Kidney glomerular epithelial cell (primary cell): ENCODE measurements at regions not wholly inside any gene's neighbourhood (a gene's known extent, or its start where the extent isn't known, plus 50 kb on each side); places are given as distances from the start of the nearest gene placed in this dataset.
"Not testable (repeated sequence)": the region's sequence is repeated elsewhere in the genome, so short reads cannot be mapped to it uniquely, and the experiment has no call there.

ENCODE experiments used
- DNase-seq: peaks from one replicate; lab custom pipeline; 2025; lab: John Stamatoyannopoulos, UW

GRCh38 chr13:88417801-88418200 is 746.6 kb downstream of the SLITRK5 start:
- no peak for DNase-seq

- no peak for DNase-seq
Measured at GRCh38 chr13:88424463-88424862, 753.3 kb downstream of the SLITRK5 start.

GRCh38 chr13:88426661-88427060 is 755.5 kb downstream of the SLITRK5 start:
- DNase-seq: no peak

GRCh38 chr13:88429862-88430261 is 758.7 kb downstream of the SLITRK5 start:
- no peak for DNase-seq

- no peak for DNase-seq
Measured at GRCh38 chr13:88434953-88435352, 763.8 kb downstream of the SLITRK5 start.

GRCh38 chr13:88436974-88437373 is 765.8 kb downstream of the SLITRK5 start:
- DNase-seq: no peak

- no peak for DNase-seq
Measured at GRCh38 chr13:88450515-88450914, 779.3 kb downstream of the SLITRK5 start.

GRCh38 chr13:88456151-88456550 is 785.0 kb downstream of the SLITRK5 start:
- DNase-seq: no peak

- DNase-seq: no peak
Measured at GRCh38 chr13:88459331-88459730, 788.2 kb downstream of the SLITRK5 start.

- no peak for DNase-seq
Measured at GRCh38 chr13:88461272-88462009, 790.3 kb downstream of the SLITRK5 start.

GRCh38 chr13:88464851-88465250 is 793.7 kb downstream of the SLITRK5 start:
- DNase-seq: no peak

GRCh38 chr13:88472316-88472715 is 801.1 kb downstream of the SLITRK5 start:
- DNase-seq: no peak

GRCh38 chr13:88483202-88483601 is 812.0 kb downstream of the SLITRK5 start:
- no peak for DNase-seq

GRCh38 chr13:88507909-88508308 is 836.7 kb downstream of the SLITRK5 start:
- DNase-seq: no peak

- DNase-seq: not testable (repeated sequence)
Measured at GRCh38 chr13:88512993-88513392, 841.8 kb downstream of the SLITRK5 start.

GRCh38 chr13:88526186-88526852 is 855.1 kb downstream of the SLITRK5 start:
- no peak for DNase-seq

GRCh38 chr13:88526853-88527215 is 855.7 kb downstream of the SLITRK5 start:
- DNase-seq: no peak

GRCh38 chr13:88541994-88542393 is 870.8 kb downstream of the SLITRK5 start:
- DNase-seq: no peak

- no peak for DNase-seq
Measured at GRCh38 chr13:88544836-88545235, 873.7 kb downstream of the SLITRK5 start.

GRCh38 chr13:88552966-88553365 is 881.8 kb downstream of the SLITRK5 start:
- DNase-seq: no peak

- no peak for DNase-seq
Measured at GRCh38 chr13:88565566-88565965, 894.4 kb downstream of the SLITRK5 start.

- DNase-seq: no peak
Measured at GRCh38 chr13:88585861-88586260, 914.7 kb downstream of the SLITRK5 start.

- no peak for DNase-seq
Measured at GRCh38 chr13:88586263-88586662, 915.1 kb downstream of the SLITRK5 start.

GRCh38 chr13:88590574-88590973 is 919.4 kb downstream of the SLITRK5 start:
- DNase-seq: no peak
